HEK293 (cell line): ENCODE measurements at regions not wholly inside any gene's neighbourhood (a gene's known extent, or its start where the extent isn't known, plus 50 kb on each side); places are given as distances from the start of the nearest gene placed in this dataset.

Experiments used
- CTCF ChIA-PET: fragments of 350-600 bp; formaldehyde crosslinking; extraction: SDS; loops from one replicate; lab custom pipeline; 2021; ENCODE audit warnings: antibody characterized with exemption; lab: Yijun Ruan, JAX
- POLR2A ChIA-PET: fragments of 300-600 bp; formaldehyde crosslinking; extraction: SDS; loops from one replicate; lab custom pipeline; 2020; ENCODE audit warnings: antibody characterized with exemption, inconsistent platforms; lab: Yijun Ruan, JAX
- H3K27ac ChIP-seq: fragments of 200-500 bp; sonication (Bioruptor generic); 2 replicates; pipeline ENCODE4 v1.5.1; 2014; ENCODE audit warnings: low read depth, low read length, control low read depth, inconsistent platforms; ENCODE audit errors: extremely low read depth
- H3K36me3 ChIP-seq, 2 experiments: fragments of 200-500 bp in 1 of 2; sonication (Bioruptor generic) in 1 of 2; 1 replicate in 1 of 2; 2 replicates in 1 of 2; pipeline ENCODE4 v1.5.1; 2014 to 2017; ENCODE audit warnings: inconsistent platforms in 2 of 2, low read length in 2 of 2; ENCODE audit not compliant: control insufficient read depth in 2 of 2, insufficient read depth in 1 of 2
- H3K4me1 ChIP-seq: fragments of 200-500 bp; sonication (Bioruptor generic); 2 replicates; pipeline ENCODE4 v1.5.1; 2014; ENCODE audit warnings: mild to moderate bottlenecking, low read length, inconsistent platforms; ENCODE audit not compliant: control insufficient read depth, insufficient read depth
- H3K4me3 ChIP-seq: 2 replicates; pipeline ENCODE4 v1.5.1; 2011; ENCODE audit warnings: low read depth, mild to moderate bottlenecking, control low read depth, low read length, moderate library complexity
- H3K9me3 ChIP-seq: fragments of 200-500 bp; sonication (Bioruptor generic); 2 replicates; pipeline ENCODE4 v1.5.1; 2014; ENCODE audit warnings: low read depth, low read length, inconsistent platforms; ENCODE audit not compliant: control insufficient read depth, insufficient read depth
- OSR2 ChIP-seq: fragments of 450-650 bp; formaldehyde crosslinking; IDR thresholded peaks from 2 replicates; pipeline ENCODE4 v1.5.1; 2016; ENCODE audit warnings: missing biosample characterization, missing genetic modification characterization
- PRDM1 ChIP-seq: fragments of 450-650 bp; formaldehyde crosslinking; IDR thresholded peaks from 2 replicates; pipeline ENCODE4; 2016; ENCODE audit warnings: missing biosample characterization, missing genetic modification characterization
- ZNF138 ChIP-seq: fragments of 450-650 bp; formaldehyde crosslinking; IDR thresholded peaks from 2 replicates; pipeline ENCODE4 v1.5.1; 2016; ENCODE audit warnings: missing biosample characterization, missing genetic modification characterization, borderline replicate concordance
- ZNF140 ChIP-seq: fragments of 450-650 bp; formaldehyde crosslinking; IDR thresholded peaks from 2 replicates; pipeline ENCODE4 v1.5.1; 2016; ENCODE audit warnings: missing biosample characterization, missing genetic modification characterization
- ZNF2 ChIP-seq: fragments of 450-650 bp; formaldehyde crosslinking; IDR thresholded peaks from 2 replicates; pipeline ENCODE4 v1.5.1; 2016; ENCODE audit warnings: missing biosample characterization, missing genetic modification characterization
- ZNF404 ChIP-seq: fragments of 450-650 bp; formaldehyde crosslinking; IDR thresholded peaks from 2 replicates; pipeline ENCODE4 v1.5.1; 2017; ENCODE audit warnings: missing biosample characterization, missing genetic modification characterization
- ZNF571 ChIP-seq: fragments of 450-650 bp; formaldehyde crosslinking; IDR thresholded peaks from 2 replicates; pipeline ENCODE4 v1.5.0; 2017; ENCODE audit warnings: missing biosample characterization, missing genetic modification characterization
- ZNF677 ChIP-seq: fragments of 450-650 bp; IDR thresholded peaks from 2 replicates; pipeline ENCODE4 v1.5.0; 2018; ENCODE audit warnings: missing biosample characterization, mild to moderate bottlenecking, missing genetic modification characterization, moderate library complexity
- ZNF792 ChIP-seq: fragments of 450-650 bp; formaldehyde crosslinking; IDR thresholded peaks from 2 replicates; pipeline ENCODE4 v1.5.1; 2016; ENCODE audit warnings: missing biosample characterization, missing genetic modification characterization
- ZSCAN23 ChIP-seq: fragments of 450-650 bp; formaldehyde crosslinking; IDR thresholded peaks from 2 replicates; pipeline ENCODE4 v1.5.1; 2016; ENCODE audit warnings: missing biosample characterization, missing genetic modification characterization
- TF ChIP-seq, protein P1 (sequence below): fragments of 450-650 bp; formaldehyde crosslinking; IDR thresholded peaks from 2 replicates; pipeline ENCODE4 v1.5.1; 2016; ENCODE audit warnings: missing biosample characterization, missing genetic modification characterization
- TF ChIP-seq, protein P2 (sequence below): fragments of 450-650 bp; IDR thresholded peaks from 2 replicates; pipeline ENCODE4 v1.5.1; 2018; ENCODE audit warnings: missing biosample characterization, missing genetic modification characterization
- TF ChIP-seq, protein P3 (sequence below): fragments of 450-650 bp; formaldehyde crosslinking; IDR thresholded peaks from 2 replicates; pipeline ENCODE4 v1.5.1; 2017; ENCODE audit warnings: missing biosample characterization, missing genetic modification characterization
- TF ChIP-seq, protein P4 (sequence below): fragments of 450-650 bp; formaldehyde crosslinking; IDR thresholded peaks from 2 replicates; pipeline ENCODE4 v1.5.1; 2016; ENCODE audit warnings: missing biosample characterization, missing genetic modification characterization
- TF ChIP-seq, protein P5 (sequence below): fragments of 450-650 bp; formaldehyde crosslinking; IDR thresholded peaks from 2 replicates; pipeline ENCODE4 v1.5.1; 2017; ENCODE audit warnings: missing biosample characterization, missing genetic modification characterization
- TF ChIP-seq, protein P6 (sequence below): fragments of 450-650 bp; formaldehyde crosslinking; conservative IDR thresholded peaks from 2 replicates; pipeline ENCODE4 v1.5.1; 2016; ENCODE audit warnings: low read depth, missing biosample characterization, missing genetic modification characterization

DNA sequence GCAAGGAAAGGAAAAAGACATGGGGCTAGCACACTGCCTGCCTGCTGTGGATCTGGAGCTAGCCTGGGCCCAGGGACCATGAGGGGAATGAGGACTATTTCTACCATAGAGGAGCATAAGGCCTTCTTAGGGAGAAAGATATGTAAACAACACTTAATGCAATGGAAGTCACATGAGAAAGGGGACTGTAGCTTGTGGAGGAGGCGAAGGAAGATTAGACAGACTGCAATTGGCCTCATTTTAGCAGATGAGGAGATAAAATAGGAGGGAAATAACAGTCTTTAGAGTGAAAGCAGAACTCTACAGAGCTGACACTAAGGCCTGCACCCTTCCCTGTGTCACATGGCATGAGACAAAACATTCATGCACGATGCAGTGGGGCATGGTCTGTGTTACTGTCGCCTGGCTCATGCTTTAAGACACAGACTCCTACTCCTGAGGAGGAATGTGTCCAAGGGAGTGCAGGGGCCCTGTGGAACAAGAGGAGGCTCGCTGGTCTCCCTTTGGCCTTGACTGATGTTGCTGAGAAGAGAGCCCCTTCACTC is 829.3 kb upstream of the IGFBP3 start:
- H3K4me1 ChIP-seq = peaks cover 16% of the 10 kb centered on the region
- no peak overlapping the region for H3K4me3 ChIP-seq
- no peaks in the 10 kb centered on the region for H3K36me3 ChIP-seq
- ChIA-PET CTCF (no interaction called here), POLR2A (no interaction called here)
- no peaks in the 10 kb centered on the region for H3K9me3 ChIP-seq
- H3K27ac ChIP-seq = no peak overlapping the region
- TF ChIP-seq, protein P1, sequence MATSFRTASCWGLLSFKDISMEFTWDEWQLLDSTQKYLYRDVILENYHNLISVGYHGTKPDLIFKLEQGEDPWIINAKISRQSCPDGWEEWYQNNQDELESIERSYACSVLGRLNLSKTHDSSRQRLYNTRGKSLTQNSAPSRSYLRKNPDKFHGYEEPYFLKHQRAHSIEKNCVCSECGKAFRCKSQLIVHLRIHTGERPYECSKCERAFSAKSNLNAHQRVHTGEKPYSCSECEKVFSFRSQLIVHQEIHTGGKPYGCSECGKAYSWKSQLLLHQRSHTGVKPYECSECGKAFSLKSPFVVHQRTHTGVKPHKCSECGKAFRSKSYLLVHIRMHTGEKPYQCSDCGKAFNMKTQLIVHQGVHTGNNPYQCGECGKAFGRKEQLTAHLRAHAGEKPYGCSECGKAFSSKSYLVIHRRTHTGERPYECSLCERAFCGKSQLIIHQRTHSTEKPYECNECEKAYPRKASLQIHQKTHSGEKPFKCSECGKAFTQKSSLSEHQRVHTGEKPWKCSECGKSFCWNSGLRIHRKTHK (tag by site-specific recombination) = no peak
- no peak for TF ChIP-seq OSR2 (tag by site-specific recombination)
- TF ChIP-seq ZNF140 = no peak
- TF ChIP-seq ZNF2 (tag by site-specific recombination) = no peak
- TF ChIP-seq, protein P2, sequence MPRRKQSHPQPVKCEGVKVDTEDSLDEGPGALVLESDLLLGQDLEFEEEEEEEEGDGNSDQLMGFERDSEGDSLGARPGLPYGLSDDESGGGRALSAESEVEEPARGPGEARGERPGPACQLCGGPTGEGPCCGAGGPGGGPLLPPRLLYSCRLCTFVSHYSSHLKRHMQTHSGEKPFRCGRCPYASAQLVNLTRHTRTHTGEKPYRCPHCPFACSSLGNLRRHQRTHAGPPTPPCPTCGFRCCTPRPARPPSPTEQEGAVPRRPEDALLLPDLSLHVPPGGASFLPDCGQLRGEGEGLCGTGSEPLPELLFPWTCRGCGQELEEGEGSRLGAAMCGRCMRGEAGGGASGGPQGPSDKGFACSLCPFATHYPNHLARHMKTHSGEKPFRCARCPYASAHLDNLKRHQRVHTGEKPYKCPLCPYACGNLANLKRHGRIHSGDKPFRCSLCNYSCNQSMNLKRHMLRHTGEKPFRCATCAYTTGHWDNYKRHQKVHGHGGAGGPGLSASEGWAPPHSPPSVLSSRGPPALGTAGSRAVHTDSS (tag by site-specific recombination) = no peak
- TF ChIP-seq ZNF792 (tag by site-specific recombination) = no peak
- TF ChIP-seq, protein P3, sequence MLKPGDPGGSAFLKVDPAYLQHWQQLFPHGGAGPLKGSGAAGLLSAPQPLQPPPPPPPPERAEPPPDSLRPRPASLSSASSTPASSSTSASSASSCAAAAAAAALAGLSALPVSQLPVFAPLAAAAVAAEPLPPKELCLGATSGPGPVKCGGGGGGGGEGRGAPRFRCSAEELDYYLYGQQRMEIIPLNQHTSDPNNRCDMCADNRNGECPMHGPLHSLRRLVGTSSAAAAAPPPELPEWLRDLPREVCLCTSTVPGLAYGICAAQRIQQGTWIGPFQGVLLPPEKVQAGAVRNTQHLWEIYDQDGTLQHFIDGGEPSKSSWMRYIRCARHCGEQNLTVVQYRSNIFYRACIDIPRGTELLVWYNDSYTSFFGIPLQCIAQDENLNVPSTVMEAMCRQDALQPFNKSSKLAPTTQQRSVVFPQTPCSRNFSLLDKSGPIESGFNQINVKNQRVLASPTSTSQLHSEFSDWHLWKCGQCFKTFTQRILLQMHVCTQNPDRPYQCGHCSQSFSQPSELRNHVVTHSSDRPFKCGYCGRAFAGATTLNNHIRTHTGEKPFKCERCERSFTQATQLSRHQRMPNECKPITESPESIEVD (tag by site-specific recombination) = no peak
- TF ChIP-seq ZNF138 (tag by site-specific recombination) = no peak
- TF ChIP-seq ZNF404 (tag by site-specific recombination) = no peak
- no peak for TF ChIP-seq ZNF677
- TF ChIP-seq PRDM1 (tag by site-specific recombination) = no peak
- TF ChIP-seq, protein P4, sequence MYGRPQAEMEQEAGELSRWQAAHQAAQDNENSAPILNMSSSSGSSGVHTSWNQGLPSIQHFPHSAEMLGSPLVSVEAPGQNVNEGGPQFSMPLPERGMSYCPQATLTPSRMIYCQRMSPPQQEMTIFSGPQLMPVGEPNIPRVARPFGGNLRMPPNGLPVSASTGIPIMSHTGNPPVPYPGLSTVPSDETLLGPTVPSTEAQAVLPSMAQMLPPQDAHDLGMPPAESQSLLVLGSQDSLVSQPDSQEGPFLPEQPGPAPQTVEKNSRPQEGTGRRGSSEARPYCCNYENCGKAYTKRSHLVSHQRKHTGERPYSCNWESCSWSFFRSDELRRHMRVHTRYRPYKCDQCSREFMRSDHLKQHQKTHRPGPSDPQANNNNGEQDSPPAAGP (tag by site-specific recombination) = no peak
- no peak for TF ChIP-seq ZSCAN23
- TF ChIP-seq, protein P5, sequence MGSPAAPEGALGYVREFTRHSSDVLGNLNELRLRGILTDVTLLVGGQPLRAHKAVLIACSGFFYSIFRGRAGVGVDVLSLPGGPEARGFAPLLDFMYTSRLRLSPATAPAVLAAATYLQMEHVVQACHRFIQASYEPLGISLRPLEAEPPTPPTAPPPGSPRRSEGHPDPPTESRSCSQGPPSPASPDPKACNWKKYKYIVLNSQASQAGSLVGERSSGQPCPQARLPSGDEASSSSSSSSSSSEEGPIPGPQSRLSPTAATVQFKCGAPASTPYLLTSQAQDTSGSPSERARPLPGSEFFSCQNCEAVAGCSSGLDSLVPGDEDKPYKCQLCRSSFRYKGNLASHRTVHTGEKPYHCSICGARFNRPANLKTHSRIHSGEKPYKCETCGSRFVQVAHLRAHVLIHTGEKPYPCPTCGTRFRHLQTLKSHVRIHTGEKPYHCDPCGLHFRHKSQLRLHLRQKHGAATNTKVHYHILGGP (tag by site-specific recombination) = no peak
- TF ChIP-seq, protein P6, sequence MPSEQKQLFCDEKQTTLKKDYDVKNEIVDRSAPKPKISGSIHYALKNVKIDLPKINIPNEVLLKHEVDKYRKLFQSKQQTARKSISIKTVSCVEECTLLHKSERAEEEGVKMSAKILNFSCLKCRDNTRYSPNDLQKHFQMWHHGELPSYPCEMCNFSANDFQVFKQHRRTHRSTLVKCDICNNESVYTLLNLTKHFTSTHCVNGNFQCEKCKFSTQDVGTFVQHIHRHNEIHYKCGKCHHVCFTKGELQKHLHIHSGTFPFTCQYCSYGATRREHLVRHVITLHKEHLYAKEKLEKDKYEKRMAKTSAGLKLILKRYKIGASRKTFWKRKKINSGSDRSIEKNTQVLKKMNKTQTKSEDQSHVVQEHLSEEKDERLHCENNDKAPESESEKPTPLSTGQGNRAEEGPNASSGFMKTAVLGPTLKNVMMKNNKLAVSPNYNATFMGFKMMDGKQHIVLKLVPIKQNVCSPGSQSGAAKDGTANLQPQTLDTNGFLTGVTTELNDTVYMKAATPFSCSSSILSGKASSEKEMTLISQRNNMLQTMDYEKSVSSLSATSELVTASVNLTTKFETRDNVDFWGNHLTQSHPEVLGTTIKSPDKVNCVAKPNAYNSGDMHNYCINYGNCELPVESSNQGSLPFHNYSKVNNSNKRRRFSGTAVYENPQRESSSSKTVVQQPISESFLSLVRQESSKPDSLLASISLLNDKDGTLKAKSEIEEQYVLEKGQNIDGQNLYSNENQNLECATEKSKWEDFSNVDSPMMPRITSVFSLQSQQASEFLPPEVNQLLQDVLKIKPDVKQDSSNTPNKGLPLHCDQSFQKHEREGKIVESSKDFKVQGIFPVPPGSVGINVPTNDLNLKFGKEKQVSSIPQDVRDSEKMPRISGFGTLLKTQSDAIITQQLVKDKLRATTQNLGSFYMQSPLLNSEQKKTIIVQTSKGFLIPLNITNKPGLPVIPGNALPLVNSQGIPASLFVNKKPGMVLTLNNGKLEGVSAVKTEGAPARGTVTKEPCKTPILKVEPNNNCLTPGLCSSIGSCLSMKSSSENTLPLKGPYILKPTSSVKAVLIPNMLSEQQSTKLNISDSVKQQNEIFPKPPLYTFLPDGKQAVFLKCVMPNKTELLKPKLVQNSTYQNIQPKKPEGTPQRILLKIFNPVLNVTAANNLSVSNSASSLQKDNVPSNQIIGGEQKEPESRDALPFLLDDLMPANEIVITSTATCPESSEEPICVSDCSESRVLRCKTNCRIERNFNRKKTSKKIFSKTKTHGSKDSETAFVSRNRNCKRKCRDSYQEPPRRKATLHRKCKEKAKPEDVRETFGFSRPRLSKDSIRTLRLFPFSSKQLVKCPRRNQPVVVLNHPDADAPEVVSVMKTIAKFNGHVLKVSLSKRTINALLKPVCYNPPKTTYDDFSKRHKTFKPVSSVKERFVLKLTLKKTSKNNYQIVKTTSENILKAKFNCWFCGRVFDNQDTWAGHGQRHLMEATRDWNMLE (tag by site-specific recombination) = no peak
- no peak for TF ChIP-seq ZNF571 (tag by site-specific recombination)
